SU-DHL-6 (cell line): ENCODE measurements at regions not wholly inside any gene's neighbourhood (a gene's known extent, or its start where the extent isn't known, plus 50 kb on each side); places are given as distances from the start of the nearest gene placed in this dataset.

Experiments used
- CTCF ChIP-seq: fragments of 200-600 bp; sonication (generic); IDR thresholded peaks from one replicate; pipeline ENCODE4 v1.5.1; 2017; ENCODE audit warnings: antibody characterized with exemption, mild to moderate bottlenecking, low read length, moderate library complexity; ENCODE audit not compliant: insufficient read depth, poor library complexity, severe bottlenecking
- EZH2phosphoT487 ChIP-seq: fragments of 200-600 bp; sonication (generic), shearing (Covaris generic); conservative IDR thresholded peaks from 2 replicates; pipeline ENCODE4 v1.6.1; 2018; ENCODE audit warnings: mild to moderate bottlenecking, antibody characterized with exemption, low read length, moderate library complexity, mixed read lengths

GRCh38 chr7:130926001-130926691, 192.1 kb upstream of the KLF14 start:
- TF ChIP-seq CTCF, result no peak
- no peak for TF ChIP-seq EZH2phosphoT487
